ENCODE measurements at regions not wholly inside any gene's neighbourhood (a gene's known extent, or its start where the extent isn't known, plus 50 kb on each side); places are given as distances from the start of the nearest gene placed in this dataset.
"Not testable (repeated sequence)": the region's sequence is repeated elsewhere in the genome, so short reads cannot be mapped to it uniquely, and the experiment has no call there.

DNA sequence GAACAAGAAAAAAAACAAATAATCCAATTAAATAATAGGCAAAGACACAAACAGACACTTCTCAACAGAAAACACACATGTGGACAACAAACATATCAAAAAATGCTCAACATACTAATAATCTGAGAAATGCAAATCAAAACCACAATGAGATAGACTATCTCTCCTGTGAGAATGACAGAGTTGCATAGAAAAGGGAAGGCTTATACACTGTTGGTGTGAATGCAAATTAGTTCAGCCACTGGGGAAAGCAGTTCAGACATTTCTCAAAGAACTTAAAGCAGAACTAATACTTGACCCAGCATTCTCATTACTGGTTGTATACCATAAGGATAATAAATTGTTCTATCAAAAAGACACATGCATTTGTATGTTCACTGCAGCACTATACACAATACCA is 637.8 kb upstream of the LUZP2 start:
- no peak for DNase-seq (ENCODE audit: low read depth in 3 of 3)

DNA sequence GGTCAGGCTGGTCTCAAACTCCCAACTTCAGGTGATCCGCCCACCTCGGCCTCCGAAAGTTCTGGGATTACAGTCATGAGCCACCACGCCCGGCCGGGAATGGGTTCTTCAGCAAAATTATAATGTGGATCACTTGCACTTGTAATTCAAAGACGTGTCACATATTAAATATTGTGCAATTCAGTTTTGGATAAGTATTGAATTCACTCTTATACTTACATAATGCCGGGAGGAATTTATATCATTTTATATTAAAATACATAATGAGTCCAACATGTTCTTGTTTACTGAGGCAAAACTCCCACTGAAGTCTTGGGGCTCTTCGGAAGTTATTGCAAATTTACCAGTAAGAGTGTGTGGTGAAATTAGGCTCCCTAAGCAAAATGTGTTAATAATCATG is 635.2 kb upstream of the LUZP2 start:
- DNase-seq (ENCODE audit: low read depth in 3 of 3) = no peak

DNA sequence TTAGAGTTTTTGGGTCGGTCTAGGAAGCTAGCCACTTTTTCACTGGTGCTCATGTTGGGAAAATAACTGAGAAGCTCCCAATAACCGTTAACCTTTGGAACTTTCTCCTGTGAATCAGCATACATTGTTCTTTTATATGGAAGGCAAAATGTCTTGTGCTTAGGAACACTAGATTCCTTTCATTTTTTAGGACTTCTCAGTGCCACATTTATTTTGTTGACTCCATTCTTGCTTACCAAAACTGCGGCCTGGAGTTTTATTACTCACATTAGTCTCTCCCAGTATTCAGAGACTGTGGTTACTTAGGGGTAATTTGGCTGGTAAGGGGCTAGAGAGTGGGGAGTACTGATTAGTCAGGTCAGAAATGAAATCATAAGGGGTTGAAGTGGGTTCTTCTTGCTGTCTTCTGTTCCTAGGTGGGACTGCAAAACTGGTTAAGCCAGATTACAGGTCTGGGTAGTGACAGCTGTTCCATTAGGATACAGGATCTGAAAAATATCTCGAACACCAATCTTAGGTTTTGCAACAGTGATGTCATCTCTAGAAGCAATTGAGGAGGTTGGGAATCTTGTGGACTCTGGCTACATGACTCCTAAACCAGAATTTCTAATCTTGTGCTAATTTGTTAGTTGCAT is 631.4 kb upstream of the LUZP2 start:
- DNase-seq (ENCODE audit: low read depth in 3 of 3) = no peak

DNA sequence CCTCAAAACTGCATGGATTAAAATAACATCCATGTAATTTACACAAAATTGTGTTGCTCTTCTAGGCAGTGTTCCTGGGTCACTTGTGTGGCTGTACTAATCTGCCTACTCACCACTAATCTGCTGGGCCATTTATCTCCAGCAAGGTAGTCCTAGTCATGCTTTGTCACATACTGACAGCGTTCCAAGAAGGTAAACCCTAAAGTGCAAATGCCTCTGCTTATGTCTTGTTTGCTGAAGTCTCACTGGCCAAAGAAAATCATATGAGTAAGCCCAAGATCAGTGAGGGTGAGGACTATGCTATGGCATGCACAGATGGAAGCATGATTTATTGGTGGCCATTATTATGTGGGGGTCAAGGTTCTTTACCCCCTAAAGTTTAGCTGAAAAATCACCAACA is 630.2 kb upstream of the LUZP2 start:
- no peak for DNase-seq (ENCODE audit: low read depth in 3 of 3)

DNA sequence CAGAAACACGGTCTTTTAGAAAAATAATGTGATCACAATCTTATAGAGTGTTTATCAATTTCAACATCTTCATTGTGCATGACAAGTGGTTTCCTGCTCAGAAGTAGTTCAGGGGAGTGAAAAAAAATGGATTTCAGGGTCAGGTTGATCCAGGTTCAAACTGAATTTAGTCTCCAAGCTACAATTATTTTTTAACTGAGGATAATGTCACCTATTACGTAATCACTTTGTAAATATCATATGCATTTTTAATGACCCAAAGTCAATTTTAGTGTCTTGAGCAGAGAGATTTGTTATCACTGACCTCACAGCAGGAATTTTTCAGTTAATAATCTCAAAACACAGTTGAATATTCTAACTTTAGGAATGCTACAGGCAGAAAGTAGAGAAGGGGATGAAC is 627.2 kb upstream of the LUZP2 start:
- DNase-seq (ENCODE audit: low read depth in 3 of 3) = no peak

DNA sequence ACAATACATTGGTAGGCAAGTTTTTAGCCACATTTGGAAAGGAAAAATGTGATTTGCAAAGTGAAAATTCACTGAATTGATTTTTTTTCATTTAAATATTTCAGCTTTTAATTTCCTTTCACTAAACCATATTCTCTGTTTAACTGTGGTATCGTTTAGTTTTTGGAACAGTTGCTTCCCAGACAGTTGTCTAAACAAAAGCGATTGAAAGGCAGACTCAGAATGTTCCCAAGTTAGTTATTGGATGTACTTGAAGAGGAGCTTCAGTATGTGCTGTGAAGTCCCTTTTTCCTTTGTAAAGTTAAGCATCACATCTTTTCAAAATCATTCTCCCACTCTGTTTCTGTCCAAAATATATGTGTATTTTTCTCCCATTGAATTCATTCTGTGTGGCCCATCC is 623.4 kb upstream of the LUZP2 start:
- DNase-seq (ENCODE audit: low read depth in 3 of 3) = no peak

DNA sequence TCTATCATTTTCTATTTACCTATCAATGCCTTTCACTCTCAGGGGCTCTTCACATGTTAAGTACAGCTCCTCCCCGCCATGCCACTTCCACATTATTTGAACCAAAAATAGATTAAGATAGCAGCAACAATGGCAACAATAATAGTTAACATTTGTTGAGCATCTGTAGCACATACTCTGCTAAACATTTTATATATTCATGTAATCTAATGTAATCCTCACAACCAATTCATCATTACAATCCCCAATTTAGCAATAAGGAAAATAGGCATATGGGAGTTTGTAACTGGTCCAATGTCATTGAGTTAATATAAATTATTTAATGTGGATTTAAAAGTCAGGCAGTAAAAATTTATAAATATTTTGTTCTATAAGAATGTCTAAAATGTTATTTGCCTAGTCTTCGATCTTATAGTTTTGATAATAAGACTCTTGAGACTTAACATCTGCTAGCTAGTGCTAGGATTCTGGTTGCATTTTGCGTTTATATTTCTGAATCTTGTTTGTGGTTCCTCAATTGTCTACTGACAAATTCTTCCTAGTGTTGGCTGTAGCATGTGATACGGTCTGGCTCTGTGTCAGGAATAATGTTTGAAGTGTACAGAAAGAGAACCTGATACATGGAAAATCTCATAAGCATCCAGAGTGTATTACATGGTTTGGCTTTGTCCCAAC is 621.5 kb upstream of the LUZP2 start:
- DNase-seq (ENCODE audit: low read depth in 3 of 3) = no peak

DNA sequence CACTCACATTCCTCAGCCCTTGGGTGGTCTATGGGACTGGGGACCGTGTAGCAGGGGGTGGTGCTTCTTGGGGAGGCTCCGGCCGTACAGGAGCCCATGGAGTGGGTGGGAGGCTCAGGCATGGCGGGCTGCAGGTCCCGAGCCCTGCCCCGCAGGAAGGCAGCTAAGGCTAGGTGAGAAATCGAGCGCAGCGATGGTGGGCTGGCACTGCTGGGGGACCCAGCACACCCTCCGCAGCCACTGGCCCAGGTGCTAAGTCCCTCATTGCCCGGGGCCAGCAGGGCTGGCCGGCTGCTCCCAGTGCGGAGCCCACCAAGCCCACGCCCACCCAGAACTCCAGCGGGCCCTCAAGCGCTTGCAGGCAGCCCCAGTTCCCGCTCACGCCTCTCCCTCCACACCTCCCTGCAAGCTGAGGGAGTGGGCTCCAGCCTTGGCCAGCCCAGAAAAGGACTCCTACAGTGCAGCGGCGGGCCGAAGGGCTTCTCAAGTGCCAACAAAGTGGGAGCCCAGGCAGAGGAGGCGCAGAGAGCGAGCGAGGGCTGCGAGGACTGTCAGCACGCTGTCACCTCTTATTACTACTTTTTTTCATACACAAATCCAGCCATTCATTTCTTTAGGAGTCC is 613.3 kb upstream of the LUZP2 start:
- not testable (repeated sequence) for DNase-seq (ENCODE audit: low read depth in 3 of 3)

DNA sequence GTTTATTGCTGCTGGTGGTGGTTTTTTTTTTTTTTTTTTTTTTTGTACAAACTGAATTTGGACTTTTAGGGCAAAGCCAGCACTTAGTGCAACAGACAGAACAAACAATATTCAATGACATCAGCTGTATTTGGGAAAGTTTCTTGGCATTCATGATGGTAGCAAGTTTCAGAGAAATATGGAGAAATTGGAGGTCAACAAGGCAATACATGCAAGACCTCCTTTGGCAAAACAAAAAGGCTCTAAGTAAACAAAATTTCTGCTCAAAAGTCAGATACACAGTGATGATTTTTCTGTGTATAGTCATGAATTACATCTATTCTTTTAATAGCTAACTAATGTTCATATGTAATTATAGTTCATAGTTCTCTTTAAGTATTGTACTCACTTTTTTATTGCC is 612.5 kb upstream of the LUZP2 start:
- no peak for DNase-seq (ENCODE audit: low read depth in 3 of 3)

DNA sequence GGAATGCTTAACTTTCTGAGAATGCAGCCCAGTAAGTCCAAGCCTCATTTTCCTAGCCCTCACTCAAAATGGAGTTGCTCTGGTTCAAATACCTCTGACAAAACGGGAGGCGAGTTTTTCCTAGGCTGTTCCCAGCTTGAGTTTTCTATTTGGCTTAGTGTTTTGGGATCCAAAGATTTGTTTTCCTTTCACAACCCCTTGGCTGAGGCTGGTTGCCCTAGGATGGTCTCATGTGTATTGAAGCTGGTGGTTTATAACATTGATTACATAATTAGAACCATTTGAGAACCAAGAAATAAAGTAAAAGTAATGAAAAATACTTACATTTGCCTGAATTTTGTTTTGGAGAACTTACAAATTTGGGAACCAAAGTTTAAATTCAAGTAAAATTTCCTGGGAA is 611.1 kb upstream of the LUZP2 start:
- no peak for DNase-seq (ENCODE audit: low read depth in 3 of 3)

DNA sequence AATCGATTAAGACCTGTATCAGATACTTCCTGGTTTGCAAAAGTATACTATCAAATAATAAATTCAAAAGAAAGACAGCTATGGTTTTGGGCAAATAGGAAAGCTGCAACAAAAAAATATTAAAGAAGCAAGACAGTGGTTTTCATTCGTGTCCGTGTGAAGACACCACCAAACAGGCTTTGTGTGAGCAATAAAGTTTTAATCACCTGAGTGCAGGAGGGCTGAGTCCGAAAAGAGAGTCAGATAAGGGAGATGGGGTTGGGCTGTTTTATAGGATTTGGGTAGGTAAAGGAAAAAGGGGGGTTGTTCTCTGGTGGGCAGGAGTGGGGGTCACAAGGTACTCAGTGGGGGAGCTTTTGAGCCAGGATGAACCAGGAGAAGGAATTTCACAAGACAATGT is 609.7 kb upstream of the LUZP2 start:
- DNase-seq (ENCODE audit: low read depth in 3 of 3) = not testable (repeated sequence)

DNA sequence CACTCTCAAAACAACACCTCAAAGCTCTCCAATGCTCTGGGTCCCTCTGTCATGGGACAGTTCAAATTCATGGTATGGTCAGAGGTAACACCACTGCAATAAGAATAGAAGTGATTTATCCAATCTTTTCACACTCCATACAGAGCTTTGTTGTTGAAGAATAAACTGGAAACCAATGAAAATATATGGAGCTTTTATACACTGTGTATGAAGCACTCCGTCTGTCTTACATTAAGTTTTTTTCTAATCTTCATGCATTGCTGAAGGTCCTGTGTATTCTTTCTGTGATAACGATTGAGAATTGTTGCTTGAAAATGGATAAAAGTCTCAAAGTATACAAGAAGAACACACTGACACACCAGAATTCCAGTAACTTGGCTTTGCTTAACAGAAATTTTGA is 603.7 kb upstream of the LUZP2 start:
- DNase-seq (ENCODE audit: low read depth in 3 of 3) = no peak

DNA sequence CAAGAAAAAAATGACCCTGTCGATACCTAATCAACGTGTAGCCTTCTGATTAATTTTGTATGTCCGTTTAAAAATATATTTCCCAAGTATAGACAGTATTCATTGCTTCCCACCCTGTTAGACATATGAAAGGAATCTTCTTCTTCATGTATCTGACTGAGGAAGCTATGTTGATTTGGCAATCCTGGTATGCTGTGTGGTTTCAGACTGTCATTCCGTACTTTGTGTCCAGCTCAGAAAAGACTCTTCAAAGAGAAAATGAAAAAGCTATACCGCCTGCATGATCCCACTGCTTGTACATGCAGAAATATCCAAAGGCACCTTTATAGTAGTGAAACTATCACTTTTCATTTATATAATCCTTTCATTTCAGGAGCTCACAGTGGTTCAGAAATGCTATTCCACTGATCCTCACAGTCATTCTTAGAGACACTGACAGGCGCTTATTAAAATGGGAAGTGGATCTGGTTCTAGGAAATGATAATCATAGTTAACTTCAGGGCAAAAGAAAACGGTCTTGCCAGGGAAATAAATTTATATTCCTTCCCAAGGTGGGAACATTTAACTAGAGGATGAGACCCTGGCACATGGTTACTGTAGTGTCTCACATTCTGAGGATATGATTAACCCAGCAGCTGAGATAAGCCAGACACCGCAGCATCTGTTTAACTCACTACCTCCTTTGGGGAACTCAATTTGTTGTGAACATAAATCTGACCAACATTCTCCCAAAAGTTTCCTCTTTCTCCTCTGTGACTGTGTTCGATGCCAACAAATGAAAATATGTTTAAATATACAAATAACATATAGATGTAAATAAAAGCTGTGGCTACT is 599.2 kb upstream of the LUZP2 start:
- no peak for DNase-seq (ENCODE audit: low read depth in 3 of 3)

DNA sequence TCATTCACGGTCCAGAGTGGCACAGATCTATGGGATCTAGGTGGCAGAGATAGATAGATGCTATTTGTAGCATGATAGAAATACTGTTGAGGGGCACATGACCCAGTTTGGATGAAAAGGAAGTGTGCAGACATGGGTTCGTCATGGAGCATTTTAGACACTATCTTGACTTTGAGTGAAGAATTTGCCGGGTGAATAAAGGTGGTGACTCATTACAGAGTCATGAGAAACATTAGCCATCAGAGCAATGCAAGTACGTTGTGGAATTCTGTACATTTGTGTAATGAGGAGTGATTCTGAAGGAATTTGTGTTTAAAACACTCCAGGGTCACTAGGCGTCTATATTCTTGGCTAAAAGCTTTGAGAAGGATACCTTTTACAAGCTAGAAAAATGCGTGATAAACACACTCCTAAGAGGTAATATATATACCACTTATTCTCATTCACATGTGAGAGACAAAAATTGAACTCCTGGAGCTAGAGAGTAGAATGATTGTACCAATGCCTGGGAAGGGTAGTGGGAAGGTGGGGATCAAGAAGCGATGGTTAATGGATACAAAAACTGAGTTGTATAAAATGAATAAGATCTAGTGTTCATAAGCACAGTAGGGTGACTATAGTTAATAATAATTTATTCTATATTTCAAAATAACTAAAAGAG is 593.7 kb upstream of the LUZP2 start:
- DNase-seq (ENCODE audit: low read depth in 3 of 3) = no peak

DNA sequence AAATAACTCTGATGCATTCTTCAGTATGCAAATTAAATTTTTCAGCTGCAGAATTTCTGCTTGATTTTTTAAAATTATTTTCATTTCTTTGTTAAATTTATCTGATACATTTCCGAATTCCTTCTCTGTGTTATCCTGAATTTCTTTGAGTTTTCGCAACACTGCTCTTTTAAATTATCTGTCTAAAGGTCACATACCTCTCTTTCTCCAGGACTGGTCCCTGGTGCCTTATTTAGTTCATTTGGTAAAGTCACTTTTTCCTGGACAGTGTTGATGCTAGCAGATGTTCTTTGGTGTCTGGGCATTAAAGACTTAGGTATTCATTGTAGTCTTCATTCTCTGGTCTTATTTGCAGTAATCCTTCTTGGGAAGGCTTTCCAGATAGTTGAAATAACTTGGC is 577.4 kb upstream of the LUZP2 start:
- DNase-seq (ENCODE audit: low read depth in 3 of 3) = no peak

DNA sequence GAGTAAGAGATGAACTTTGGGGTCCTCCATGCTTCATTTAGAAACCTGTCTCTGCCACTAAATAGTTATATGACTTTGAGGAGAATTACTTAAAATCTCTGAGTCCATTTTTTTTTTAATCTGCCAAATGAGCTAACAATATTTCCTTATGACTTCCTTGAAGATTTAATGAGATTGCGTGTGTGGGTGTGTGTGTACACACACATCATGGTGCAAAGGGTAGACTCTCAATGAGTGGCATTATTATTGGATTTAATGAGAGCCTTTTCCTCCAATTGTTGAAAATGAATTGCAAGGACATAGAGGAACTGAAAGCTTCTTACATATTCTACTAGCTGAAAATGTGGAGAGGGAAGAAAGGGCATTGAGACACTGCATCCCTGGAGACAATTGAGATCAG is 573.5 kb upstream of the LUZP2 start:
- DNase-seq (ENCODE audit: low read depth in 3 of 3) = no peak

DNA sequence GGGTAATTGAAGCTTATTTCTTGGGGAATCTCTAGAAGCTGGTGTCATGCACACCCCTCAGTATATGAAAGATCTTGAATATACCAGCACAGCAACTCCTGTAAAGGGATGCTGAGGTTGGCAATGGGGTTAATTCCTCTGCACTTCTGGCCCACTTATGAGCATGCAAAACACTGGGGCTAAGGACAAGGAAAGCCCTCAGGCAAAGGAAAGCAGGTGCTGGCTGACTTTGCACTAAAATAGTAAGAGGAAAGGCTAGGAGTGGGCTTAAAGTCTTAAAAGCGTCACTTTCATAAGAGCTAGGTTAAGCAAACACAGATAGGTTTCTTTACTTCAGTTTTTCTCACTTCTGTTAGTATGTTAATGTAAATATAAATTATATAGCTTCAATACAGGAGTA is 572.6 kb upstream of the LUZP2 start:
- DNase-seq (ENCODE audit: low read depth in 3 of 3) = no peak

DNA sequence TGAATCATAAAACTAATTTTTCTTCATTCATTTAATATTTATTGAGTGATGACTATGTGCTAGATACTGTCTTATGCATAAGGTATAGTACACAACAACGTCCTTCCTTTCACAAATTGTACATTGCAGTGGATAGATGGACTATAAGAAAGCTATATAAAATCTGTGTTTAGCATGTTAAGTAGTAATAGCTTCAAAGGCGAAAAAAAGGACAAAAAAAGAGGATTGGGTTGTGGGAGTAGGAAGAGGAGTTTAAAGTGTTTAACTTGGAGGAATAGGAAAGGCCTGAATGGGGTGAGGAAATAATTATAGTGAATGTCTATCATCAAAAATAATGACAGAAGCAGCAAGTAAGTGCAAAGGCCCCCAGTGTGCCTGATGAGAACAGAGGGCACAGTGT is 565.4 kb upstream of the LUZP2 start:
- no peak for DNase-seq (ENCODE audit: low read depth in 3 of 3)

DNA sequence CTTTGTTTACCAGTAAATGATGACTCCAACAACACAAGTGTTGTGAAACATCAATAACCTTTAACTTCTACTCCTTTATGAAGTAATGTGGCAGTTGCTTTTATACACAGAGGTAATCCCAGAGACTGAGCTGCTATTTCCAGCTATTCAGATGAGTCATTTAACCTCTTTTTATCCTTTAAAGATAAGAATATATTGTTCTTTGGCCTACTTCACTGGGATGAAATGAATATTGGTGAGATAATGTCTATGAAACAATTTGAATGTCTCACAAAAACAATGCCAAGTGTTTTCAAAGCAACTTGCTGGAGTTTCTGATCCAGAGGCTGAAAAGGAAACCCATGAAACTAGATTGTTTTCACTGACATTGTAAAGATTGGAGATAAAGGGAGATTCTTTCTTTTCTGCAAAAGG is 564.4 kb upstream of the LUZP2 start:
- no peak for DNase-seq (ENCODE audit: low read depth in 3 of 3)

DNA sequence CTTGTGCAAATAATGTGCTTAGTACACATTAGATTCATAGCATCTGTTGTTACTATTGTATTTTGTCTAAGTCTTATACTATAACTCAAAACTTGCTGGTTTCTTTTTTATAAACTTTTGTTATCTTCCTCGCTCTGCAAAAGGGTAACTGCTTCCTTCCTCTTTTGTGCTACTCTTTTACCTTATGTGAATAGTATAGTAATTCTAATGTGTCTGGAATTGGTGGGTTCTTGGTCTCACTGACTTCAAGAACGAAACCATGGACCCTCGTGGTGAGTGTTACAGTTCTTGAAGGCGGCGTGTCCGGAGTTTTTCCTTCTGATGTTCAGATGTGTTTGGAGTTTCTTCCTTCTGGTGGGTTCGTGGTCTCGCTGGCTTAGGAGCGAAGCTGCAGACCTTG is 563.1 kb upstream of the LUZP2 start:
- no peak for DNase-seq (ENCODE audit: low read depth in 3 of 3)

DNA sequence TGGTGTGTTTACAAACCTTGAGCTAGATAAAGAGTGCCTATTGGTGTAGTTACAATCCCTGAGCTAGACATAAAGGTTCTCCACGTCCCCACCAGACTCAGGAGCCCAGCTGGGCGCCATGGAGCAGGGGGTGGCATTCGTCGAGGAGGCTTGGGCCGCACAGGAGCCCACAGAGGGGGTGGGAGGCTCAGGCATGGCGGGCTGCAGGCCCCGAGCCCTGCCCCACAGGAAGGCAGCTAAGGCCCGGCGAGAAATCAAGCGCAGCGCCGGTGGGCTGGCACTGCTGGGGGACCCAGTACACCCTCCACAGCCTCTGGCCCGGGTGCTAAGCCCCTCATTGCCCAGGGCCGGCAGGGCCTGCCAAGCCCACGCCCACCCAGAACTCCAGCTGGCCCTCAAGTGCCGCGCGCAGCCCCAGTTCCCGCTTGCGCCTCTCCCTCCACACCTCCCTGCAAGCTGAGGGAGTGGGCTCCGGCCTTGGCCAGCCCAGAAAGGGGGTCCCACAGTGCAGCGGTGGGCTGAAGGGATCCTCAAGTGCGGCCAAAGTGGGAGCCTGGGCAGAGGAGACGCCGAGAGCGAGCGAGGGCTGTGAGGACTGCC is 562.1 kb upstream of the LUZP2 start:
- not testable (repeated sequence) for DNase-seq (ENCODE audit: low read depth in 3 of 3)
